ENCODE measurements at regions not wholly inside any gene's neighbourhood (a gene's known extent, or its start where the extent isn't known, plus 50 kb on each side); places are given as distances from the start of the nearest gene placed in this dataset.

DNA sequence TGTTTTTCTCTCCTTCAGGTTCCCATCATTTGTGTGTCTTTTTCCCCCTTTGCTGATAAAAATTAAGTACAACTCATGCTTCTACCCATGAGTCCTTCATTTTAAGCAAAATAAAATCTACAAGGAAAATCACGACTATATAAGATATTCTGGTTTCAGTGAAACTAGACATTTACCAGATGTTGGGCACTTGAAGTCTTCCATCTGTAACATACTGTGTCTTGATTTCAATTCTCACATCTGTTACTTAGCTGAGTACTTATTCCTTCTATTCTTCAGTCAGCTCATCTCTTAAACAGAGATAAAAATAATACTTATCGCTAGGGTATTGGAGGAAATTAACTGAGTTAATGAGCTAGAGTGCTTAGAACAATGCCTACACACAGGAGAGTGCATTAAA is 893.0 kb upstream of the SOX9 start:
- no peaks in the 10 kb centered on the region for H3K27me3 ChIP-seq (replicated peaks; ENCODE audit: insufficient read depth, low read depth, low read length, poor library complexity)
- H3K9me3 ChIP-seq (ENCODE audit: low read depth, low read length, poor library complexity, severe bottlenecking): no peaks in the 10 kb centered on the region
- no peak overlapping the region for H3K4me3 ChIP-seq (ENCODE audit: low read depth, low read length, poor library complexity, severe bottlenecking)
- CTCF ChIA-PET: no interaction called here
- intact Hi-C loops (cut with micrococcal nuclease; ENCODE audit: unreplicated experiment): no loop called here
- no peak for DNase-seq (ENCODE audit: low spot score)
- no peak overlapping the region for H3K27ac ChIP-seq (ENCODE audit: low read depth, low read length, poor library complexity, severe bottlenecking)
- no peak for TF ChIP-seq EZH2 (IDR thresholded peaks at IDR 0.05; ENCODE audit: borderline replicate concordance, low read depth, low read length, poor library complexity, severe bottlenecking)
- TF ChIP-seq, protein P1, sequence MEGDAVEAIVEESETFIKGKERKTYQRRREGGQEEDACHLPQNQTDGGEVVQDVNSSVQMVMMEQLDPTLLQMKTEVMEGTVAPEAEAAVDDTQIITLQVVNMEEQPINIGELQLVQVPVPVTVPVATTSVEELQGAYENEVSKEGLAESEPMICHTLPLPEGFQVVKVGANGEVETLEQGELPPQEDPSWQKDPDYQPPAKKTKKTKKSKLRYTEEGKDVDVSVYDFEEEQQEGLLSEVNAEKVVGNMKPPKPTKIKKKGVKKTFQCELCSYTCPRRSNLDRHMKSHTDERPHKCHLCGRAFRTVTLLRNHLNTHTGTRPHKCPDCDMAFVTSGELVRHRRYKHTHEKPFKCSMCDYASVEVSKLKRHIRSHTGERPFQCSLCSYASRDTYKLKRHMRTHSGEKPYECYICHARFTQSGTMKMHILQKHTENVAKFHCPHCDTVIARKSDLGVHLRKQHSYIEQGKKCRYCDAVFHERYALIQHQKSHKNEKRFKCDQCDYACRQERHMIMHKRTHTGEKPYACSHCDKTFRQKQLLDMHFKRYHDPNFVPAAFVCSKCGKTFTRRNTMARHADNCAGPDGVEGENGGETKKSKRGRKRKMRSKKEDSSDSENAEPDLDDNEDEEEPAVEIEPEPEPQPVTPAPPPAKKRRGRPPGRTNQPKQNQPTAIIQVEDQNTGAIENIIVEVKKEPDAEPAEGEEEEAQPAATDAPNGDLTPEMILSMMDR (conservative IDR thresholded peaks at IDR 0.05; ENCODE audit: low read depth, low read length): no peak
- no TSS peak for BruUV-seq (replicated peaks)
- H3K36me3 ChIP-seq (ENCODE audit: insufficient read depth, low read length, poor library complexity, severe bottlenecking): no peaks in the 10 kb centered on the region
- POLR2A ChIA-PET (ENCODE audit: low non-redundant PET): no interaction called here
- no peaks in the 10 kb centered on the region for H3K4me1 ChIP-seq (ENCODE audit: insufficient read depth, low read length, poor library complexity, severe bottlenecking)

DNA sequence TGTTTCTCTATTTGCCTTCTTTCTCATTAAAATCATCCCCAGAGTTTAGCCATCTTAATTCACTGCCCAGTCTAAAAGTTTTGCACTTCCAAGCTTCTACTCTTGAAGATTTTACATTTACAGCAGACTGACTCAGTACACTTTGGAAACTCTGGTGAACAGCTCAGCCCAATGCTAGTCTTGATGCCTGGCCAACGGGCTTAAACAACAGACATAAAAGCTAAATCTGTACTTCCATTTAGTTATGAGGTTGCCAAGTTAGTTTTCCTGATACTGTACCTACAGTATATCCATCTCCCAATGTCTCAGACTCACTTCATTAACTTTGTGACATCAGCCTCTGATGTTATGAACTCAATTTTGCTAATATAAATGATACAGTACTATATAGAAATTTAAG is 891.8 kb upstream of the SOX9 start:
- H3K9me3 ChIP-seq (ENCODE audit: low read depth, low read length, poor library complexity, severe bottlenecking): no peaks in the 10 kb centered on the region
- no peaks in the 10 kb centered on the region for H3K36me3 ChIP-seq (ENCODE audit: insufficient read depth, low read length, poor library complexity, severe bottlenecking)
- CTCF ChIA-PET: no interaction called here
- no peaks in the 10 kb centered on the region for H3K27me3 ChIP-seq (replicated peaks; ENCODE audit: insufficient read depth, low read depth, low read length, poor library complexity)
- intact Hi-C loops (cut with micrococcal nuclease; ENCODE audit: unreplicated experiment): no loop called here
- TF ChIP-seq, protein P1 (conservative IDR thresholded peaks at IDR 0.05; ENCODE audit: low read depth, low read length): no peak
- TF ChIP-seq EZH2 (IDR thresholded peaks at IDR 0.05; ENCODE audit: borderline replicate concordance, low read depth, low read length, poor library complexity, severe bottlenecking): no peak
- H3K27ac ChIP-seq (ENCODE audit: low read depth, low read length, poor library complexity, severe bottlenecking): no peak overlapping the region
- POLR2A ChIA-PET (ENCODE audit: low non-redundant PET): no interaction called here
- no peak for DNase-seq (ENCODE audit: low spot score)
- H3K4me1 ChIP-seq (ENCODE audit: insufficient read depth, low read length, poor library complexity, severe bottlenecking): no peaks in the 10 kb centered on the region
- no peak overlapping the region for H3K4me3 ChIP-seq (ENCODE audit: low read depth, low read length, poor library complexity, severe bottlenecking)
- BruUV-seq (replicated peaks): no TSS peak

DNA sequence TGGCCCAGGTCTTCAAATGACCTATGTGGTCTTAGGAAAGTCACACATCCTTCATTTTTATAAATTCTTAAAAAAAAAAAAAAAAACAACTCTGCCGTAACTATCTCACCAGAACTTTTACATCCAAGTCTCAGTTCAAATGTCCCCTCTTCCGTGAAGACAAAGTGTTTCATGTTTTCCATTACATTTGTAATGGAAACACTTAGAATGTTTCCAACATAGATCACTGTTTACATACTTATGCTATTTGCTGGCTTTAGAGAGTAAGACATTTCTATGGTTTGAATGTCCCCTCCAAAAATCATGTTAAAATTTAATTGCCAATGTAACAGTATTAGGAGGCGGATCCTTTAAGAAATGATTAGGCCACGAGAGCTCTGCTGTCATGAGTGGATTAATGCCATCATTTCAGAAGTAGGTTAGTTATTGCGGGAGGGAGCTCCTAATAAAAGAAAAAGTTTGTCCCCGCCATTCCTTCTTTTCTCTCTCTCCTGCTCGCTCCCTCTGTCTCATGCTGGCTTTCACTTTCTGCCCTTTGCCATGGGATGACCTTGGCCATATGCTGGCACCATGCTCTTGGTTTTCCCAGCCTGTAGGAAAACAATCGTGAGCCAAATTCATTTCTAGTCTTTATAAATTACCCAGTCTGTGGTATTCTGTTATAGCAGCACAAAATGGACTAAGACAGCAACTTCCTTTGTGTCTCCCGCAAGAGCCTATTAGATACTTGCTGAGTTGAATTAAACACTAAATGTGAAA is 887.8 kb upstream of the SOX9 start:
- H3K4me1 ChIP-seq (ENCODE audit: insufficient read depth, low read length, poor library complexity, severe bottlenecking): no peaks in the 10 kb centered on the region
- CTCF ChIA-PET: no interaction called here
- no peak for TF ChIP-seq EZH2 (IDR thresholded peaks at IDR 0.05; ENCODE audit: borderline replicate concordance, low read depth, low read length, poor library complexity, severe bottlenecking)
- TF ChIP-seq, protein P1 (conservative IDR thresholded peaks at IDR 0.05; ENCODE audit: low read depth, low read length): no peak
- H3K27me3 ChIP-seq (replicated peaks; ENCODE audit: insufficient read depth, low read depth, low read length, poor library complexity): no peaks in the 10 kb centered on the region
- DNase-seq (ENCODE audit: low spot score): no peak
- BruUV-seq (replicated peaks): no TSS peak
- H3K36me3 ChIP-seq (ENCODE audit: insufficient read depth, low read length, poor library complexity, severe bottlenecking): no peaks in the 10 kb centered on the region
- intact Hi-C loops (cut with micrococcal nuclease; ENCODE audit: unreplicated experiment): no loop called here
- H3K9me3 ChIP-seq (ENCODE audit: low read depth, low read length, poor library complexity, severe bottlenecking): no peaks in the 10 kb centered on the region
- no peak overlapping the region for H3K27ac ChIP-seq (ENCODE audit: low read depth, low read length, poor library complexity, severe bottlenecking)
- no peak overlapping the region for H3K4me3 ChIP-seq (ENCODE audit: low read depth, low read length, poor library complexity, severe bottlenecking)
- POLR2A ChIA-PET (ENCODE audit: low non-redundant PET): no interaction called here
